ENCODE measurements at regions not wholly inside any gene's neighbourhood (a gene's known extent, or its start where the extent isn't known, plus 50 kb on each side); places are given as distances from the start of the nearest gene placed in this dataset.

GRCh38 chr2:116061023-116061422 lies 1618.6 kb downstream of the DPP10 start:
- Histone ChIP-seq H4K8ac (ENCODE audit: extremely low read depth, insufficient read depth, low read length) (no peak overlapping the region), H3K14ac (ENCODE audit: insufficient read length) (no peak overlapping the region), H3K18ac (ENCODE audit: extremely low read depth, low read length) (no peak overlapping the region), H3K79me1 (ENCODE audit: low read depth, low read length) (no peaks in the 10 kb centered on the region), H2BK15ac (ENCODE audit: low read length) (no peak overlapping the region), H3K23ac (ENCODE audit: insufficient read length) (no peak overlapping the region), H3K4me2 (ENCODE audit: insufficient read depth in 1 of 2, low read depth in 2 of 2, low read length in 2 of 2) (no peak overlapping the region), H2AK5ac (ENCODE audit: low read depth, low read length) (no peak overlapping the region), H2BK12ac (ENCODE audit: low read depth, low read length) (no peak overlapping the region), H3K27ac (ENCODE audit: low read depth, low read length) (no peak overlapping the region), H4K20me1 (replicated peaks in 1 of 2; ENCODE audit: control insufficient read depth in 1 of 2, insufficient read depth in 2 of 2, low read length in 2 of 2) (no peaks in the 10 kb centered on the region), H3K9ac (replicated peaks in 1 of 4; ENCODE audit: extremely low read depth in 1 of 4, low read depth in 3 of 4, low read length in 3 of 4) (no peak overlapping the region), H2BK120ac (replicated peaks; ENCODE audit: low read depth, low read length) (no peak overlapping the region), H3K36me3 (ENCODE audit: control insufficient read depth in 2 of 4, insufficient read depth in 4 of 4, low read length in 3 of 4) (no peaks in the 10 kb centered on the region), H3K4ac (replicated peaks; ENCODE audit: insufficient read length, low read depth, low read length) (no peak overlapping the region), H3K23me2 (ENCODE audit: low read depth, low read length) (no peaks in the 10 kb centered on the region), H2BK5ac (ENCODE audit: low read depth, low read length) (no peak overlapping the region), H3K9me3 (ENCODE audit: insufficient read depth in 2 of 2, low read depth in 1 of 2, low read length in 1 of 2) (no peaks in the 10 kb centered on the region), H2BK20ac (ENCODE audit: low read length) (no peak overlapping the region), H3K79me2 (ENCODE audit: control insufficient read depth in 1 of 2, insufficient read depth in 2 of 2, low read length in 2 of 2) (no peaks in the 10 kb centered on the region), H3K27me3 (replicated peaks in 1 of 4; ENCODE audit: control insufficient read depth in 3 of 4, extremely low read depth in 1 of 4, insufficient read depth in 3 of 4, low read length in 3 of 4) (no peaks in the 10 kb centered on the region), H4K5ac (ENCODE audit: insufficient read length, low read depth, low read length) (no peak overlapping the region), H3K56ac (replicated peaks; ENCODE audit: insufficient read length, low read depth, low read length) (no peak overlapping the region), H4K91ac (replicated peaks; ENCODE audit: insufficient read length, low read length) (no peak overlapping the region), H3K4me3 (ENCODE audit: extremely low read depth in 1 of 4, insufficient read depth in 2 of 4, low read depth in 3 of 4, low read length in 4 of 4) (no peak overlapping the region), H2AFZ (ENCODE audit: low read length) (no peak overlapping the region), H3K4me1 (replicated peaks in 1 of 4; ENCODE audit: control insufficient read depth in 3 of 4, insufficient read depth in 4 of 4, low read length in 3 of 4) (no peaks in the 10 kb centered on the region)
- FAIRE-seq = no peak
- no peak for TF ChIP-seq CTCF (IDR thresholded peaks at IDR 0.05; ENCODE audit: control extremely low read depth in 1 of 3, insufficient read depth in 1 of 3, low read depth in 1 of 3, low read length in 3 of 3)
- no peak for TF ChIP-seq SIX5 (IDR thresholded peaks at IDR 0.05; ENCODE audit: low read depth, low read length)
- no peak for TF ChIP-seq SAP30 (IDR thresholded peaks at IDR 0.05; ENCODE audit: insufficient read depth, insufficient replicate concordance, low read length)
- no peak for TF ChIP-seq GABPA (IDR thresholded peaks at IDR 0.05; ENCODE audit: borderline replicate concordance, insufficient read depth, low read length)
- TF ChIP-seq CTBP2 (IDR thresholded peaks at IDR 0.05; ENCODE audit: borderline replicate concordance, insufficient read depth, insufficient read length, low read length) = no peak
- POLR2A ChIA-PET (ENCODE audit: partially characterized antibody) = interaction anchor here (0.6 kb wide), 1 partner anchor 405 kb away, joined by 4 read pairs; no protein-coding TSS in a partner anchor
- DNase-seq (ENCODE audit: low read depth in 1 of 2, low spot score in 2 of 2) = no peak
- CTCF ChIA-PET (ENCODE audit: partially characterized antibody) = interaction anchor here (1.6 kb wide), 1 partner anchor 34 kb away, joined by 3 read pairs; no protein-coding TSS in a partner anchor
- WGBS, 2 experiments (ENCODE audit: extremely low coverage in 1 of 2, insufficient coverage in 1 of 2, insufficient read length in 1 of 2, insufficient replicate concordance in 2 of 2, low coverage in 1 of 2, low lambda C conversion rate in 2 of 2, missing lambda C conversion rate in 1 of 2) = 80% methylated on average over 5 of the region's 5 CpGs; no CpG with 5 or more reads in 1 of the 2 experiments

Measured in H1 (cell line).